Endothelial cell of umbilical vein (primary cell): ENCODE measurements at regions not wholly inside any gene's neighbourhood (a gene's known extent, or its start where the extent isn't known, plus 50 kb on each side); places are given as distances from the start of the nearest gene placed in this dataset.

Experiments used
- BruUV-seq: library from RNA; stranded (reverse); fragments of 400-500 nt; replicated peaks from 2 replicates; lab custom pipeline; 2021; lab: Mats Ljungman, UMichigan
- CTCF ChIA-PET: fragments of 300-600, 350-600 bp; sonication (Branson Sonifier 250); formaldehyde crosslinking; loops from one replicate; lab custom pipeline; 2021; ENCODE audit warnings: antibody characterized with exemption, inconsistent platforms; lab: Charles Lee
- POLR2A ChIA-PET: fragments of 300-600, 350-600 bp; sonication (Branson Sonifier 250); formaldehyde crosslinking; loops from one replicate; lab custom pipeline; 2021; ENCODE audit warnings: antibody characterized with exemption, inconsistent platforms; lab: Charles Lee
- DNase-seq: peaks from one replicate; pipeline ENCODE4 v3.0.0-alpha.2; 2011; ENCODE audit warnings: low read depth, low spot score
- FAIRE-seq: peaks from 2 replicates; lab custom pipeline; 2011; peaks lifted over from hg19 to GRCh38; lab: Jason Lieb, UNC
- H2AFZ ChIP-seq: 2 replicates; pipeline ENCODE4 v1.6.0; 2012; ENCODE audit warnings: low read depth, low read length, control low read depth, inconsistent platforms
- H3K27ac ChIP-seq: 2 replicates; pipeline ENCODE4 v1.5.1; 2011; ENCODE audit warnings: low read depth, mild to moderate bottlenecking, control low read depth, low read length, moderate library complexity; ENCODE audit not compliant: insufficient read depth
- H3K27me3 ChIP-seq, 2 experiments: 2 replicates each; pipeline versions ENCODE4 v1.6.0 to v1.6.1; 2011; ENCODE audit warnings: low read length in 2 of 2, mixed read lengths in 1 of 2; ENCODE audit not compliant: control insufficient read depth in 2 of 2, insufficient read depth in 2 of 2
- H3K36me3 ChIP-seq, 2 experiments: 2 replicates in 1 of 2; 3 replicates in 1 of 2; pipeline ENCODE4 v1.5.1; 2011; ENCODE audit warnings: low read length in 2 of 2, mild to moderate bottlenecking in 1 of 2, moderate library complexity in 1 of 2; ENCODE audit not compliant: control insufficient read depth in 2 of 2, insufficient read depth in 2 of 2; ENCODE audit errors: extremely low read depth in 1 of 2
- H3K4me1 ChIP-seq: 3 replicates; pipeline ENCODE4 v1.5.1; 2011; ENCODE audit warnings: mild to moderate bottlenecking, low read length; ENCODE audit not compliant: control insufficient read depth, insufficient read depth; ENCODE audit errors: extremely low read depth
- H3K4me2 ChIP-seq: 2 replicates; pipeline ENCODE4 v1.6.1; 2011; ENCODE audit warnings: low read length, control low read depth, mixed read lengths; ENCODE audit not compliant: insufficient read depth
- H3K4me3 ChIP-seq, 3 experiments: fragments of 200-600 bp in 1 of 3; sonication (generic), shearing (Covaris generic) in 1 of 3; replicated peaks in 1 of 3; 2 replicates each; pipeline ENCODE4 v1.5.1; 2011 to 2016; ENCODE audit warnings: control low read depth in 3 of 3, low read length in 3 of 3, mild to moderate bottlenecking in 2 of 3, inconsistent platforms in 1 of 3, low read depth in 1 of 3, moderate library complexity in 1 of 3; ENCODE audit not compliant: insufficient read depth in 1 of 3
- H3K79me2 ChIP-seq: 2 replicates; pipeline ENCODE4 v1.6.0; 2012; ENCODE audit warnings: low read length, inconsistent platforms; ENCODE audit not compliant: control insufficient read depth, insufficient read depth
- H3K9ac ChIP-seq: replicated peaks from 2 replicates; pipeline ENCODE3; 2011; ENCODE audit warnings: low read length, control low read depth; ENCODE audit not compliant: insufficient read depth; ENCODE audit errors: extremely low read depth
- H3K9me1 ChIP-seq: replicated peaks from 3 replicates; pipeline ENCODE4 v1.6.0; 2011; ENCODE audit warnings: mild to moderate bottlenecking, low read length; ENCODE audit not compliant: control insufficient read depth, insufficient read depth; ENCODE audit errors: extremely low read depth
- H3K9me3 ChIP-seq: replicated peaks from 2 replicates; pipeline ENCODE4 v1.5.1; 2012; ENCODE audit warnings: low read length, inconsistent platforms; ENCODE audit not compliant: control insufficient read depth, insufficient read depth
- H4K20me1 ChIP-seq: replicated peaks from 2 replicates; pipeline ENCODE3; 2011; ENCODE audit warnings: mild to moderate bottlenecking, low read length; ENCODE audit not compliant: control insufficient read depth, insufficient read depth; ENCODE audit errors: extremely low read depth
- EZH2 ChIP-seq: IDR thresholded peaks from 2 replicates; pipeline ENCODE4 v1.6.1; 2012; ENCODE audit warnings: borderline replicate concordance, low read depth, mild to moderate bottlenecking, moderate library complexity, low read length, inconsistent platforms; ENCODE audit not compliant: severe bottlenecking
- POLR2A ChIP-seq: IDR thresholded peaks from 2 replicates; pipeline ENCODE4 v1.6.1; 2012; ENCODE audit warnings: low read depth, mild to moderate bottlenecking, control low read depth, low read length
- dilution Hi-C: fragments of 300-500 bp; cut with MboI; formaldehyde crosslinking; loops from one replicate; pipeline ENCODE4 v1.15.0; 2019; ENCODE audit warnings: low sequenced_read_pairs; ENCODE audit not compliant: extremely low pct_ligation_motif_present
- intact Hi-C: fragments of 100-400 bp; cut with micrococcal nuclease; formaldehyde crosslinking; loops from one replicate; pipeline ENCODE4 v1.10.0; 2022
- TF ChIP-seq, protein P1 (sequence below), 2 donors: IDR thresholded peaks; 1 replicate in 1 of 2; 2 replicates in 1 of 2; pipeline ENCODE4 v1.5.1; 2011; ENCODE audit warnings: low read length in 2 of 2, mild to moderate bottlenecking in 2 of 2, moderate library complexity in 2 of 2, control low read depth in 1 of 2, inconsistent platforms in 1 of 2, low read depth in 1 of 2; ENCODE audit not compliant: insufficient read depth in 1 of 2; ENCODE audit errors: extremely low read depth in 1 of 2
- TF ChIP-seq, protein P2 (sequence below): IDR thresholded peaks from 2 replicates; pipeline ENCODE4 v1.6.1; 2011; ENCODE audit not compliant: insufficient read depth, insufficient read length

DNA sequence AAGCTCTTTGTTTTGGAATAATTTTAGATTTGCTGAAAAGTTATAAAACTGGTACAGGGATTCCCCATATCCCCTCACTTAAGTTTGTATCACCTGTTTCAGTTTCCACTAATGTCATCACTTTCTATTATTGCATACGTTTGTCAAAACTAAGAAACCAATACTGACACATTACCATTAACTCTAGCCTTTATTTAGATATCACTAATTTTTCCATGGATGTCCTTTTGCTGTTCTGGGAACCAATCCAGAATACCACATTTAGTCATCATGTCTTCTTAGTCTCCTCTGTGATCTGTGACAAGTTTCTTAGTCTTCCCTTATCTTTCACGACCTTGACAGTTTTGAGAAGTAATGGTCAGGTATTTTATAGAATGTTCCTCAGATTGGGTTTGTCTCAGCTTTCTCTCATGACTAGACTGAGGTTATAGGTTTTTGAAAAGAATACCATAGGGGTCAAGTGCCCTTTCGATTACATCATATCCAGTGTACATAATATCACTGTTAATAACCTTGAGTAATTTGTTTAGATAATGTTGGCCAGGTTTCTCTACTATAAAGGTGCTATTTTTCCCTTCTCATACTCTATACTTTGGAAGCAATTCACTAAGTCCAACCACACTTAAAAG is 51.9 kb upstream of the NMUR2 start:
- intact Hi-C loops: no loop called here
- Histone ChIP-seq H3K9me1 (no peaks in the 10 kb centered on the region), H3K4me3 (no peak overlapping the region), H3K9ac (no peak overlapping the region), H3K4me2 (no peak overlapping the region), H3K4me1 (no peaks in the 10 kb centered on the region), H2AFZ (no peak overlapping the region), H3K27me3 (no peaks in the 10 kb centered on the region), H3K27ac (no peak overlapping the region), H3K36me3 (no peaks in the 10 kb centered on the region), H3K9me3 (no peaks in the 10 kb centered on the region), H4K20me1 (no peaks in the 10 kb centered on the region), H3K79me2 (no peaks in the 10 kb centered on the region)
- no TSS peak for BruUV-seq
- no peak for FAIRE-seq
- dilution Hi-C loops: no loop called here
- TF ChIP-seq POLR2A (no peak), EZH2 (no peak)
- TF ChIP-seq, protein P1, sequence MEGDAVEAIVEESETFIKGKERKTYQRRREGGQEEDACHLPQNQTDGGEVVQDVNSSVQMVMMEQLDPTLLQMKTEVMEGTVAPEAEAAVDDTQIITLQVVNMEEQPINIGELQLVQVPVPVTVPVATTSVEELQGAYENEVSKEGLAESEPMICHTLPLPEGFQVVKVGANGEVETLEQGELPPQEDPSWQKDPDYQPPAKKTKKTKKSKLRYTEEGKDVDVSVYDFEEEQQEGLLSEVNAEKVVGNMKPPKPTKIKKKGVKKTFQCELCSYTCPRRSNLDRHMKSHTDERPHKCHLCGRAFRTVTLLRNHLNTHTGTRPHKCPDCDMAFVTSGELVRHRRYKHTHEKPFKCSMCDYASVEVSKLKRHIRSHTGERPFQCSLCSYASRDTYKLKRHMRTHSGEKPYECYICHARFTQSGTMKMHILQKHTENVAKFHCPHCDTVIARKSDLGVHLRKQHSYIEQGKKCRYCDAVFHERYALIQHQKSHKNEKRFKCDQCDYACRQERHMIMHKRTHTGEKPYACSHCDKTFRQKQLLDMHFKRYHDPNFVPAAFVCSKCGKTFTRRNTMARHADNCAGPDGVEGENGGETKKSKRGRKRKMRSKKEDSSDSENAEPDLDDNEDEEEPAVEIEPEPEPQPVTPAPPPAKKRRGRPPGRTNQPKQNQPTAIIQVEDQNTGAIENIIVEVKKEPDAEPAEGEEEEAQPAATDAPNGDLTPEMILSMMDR (IDR thresholded peaks at IDR 0.05; ENCODE audit: extremely low read depth in 1 of 2, insufficient read depth in 1 of 2, low read depth in 1 of 2, low read length in 2 of 2): no peak
- TF ChIP-seq, protein P2, sequence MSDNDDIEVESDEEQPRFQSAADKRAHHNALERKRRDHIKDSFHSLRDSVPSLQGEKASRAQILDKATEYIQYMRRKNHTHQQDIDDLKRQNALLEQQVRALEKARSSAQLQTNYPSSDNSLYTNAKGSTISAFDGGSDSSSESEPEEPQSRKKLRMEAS: no peak
- ChIA-PET POLR2A (no interaction called here), CTCF (no interaction called here)
- DNase-seq: no peak
